ENCODE measurements at regions not wholly inside any gene's neighbourhood (a gene's known extent, or its start where the extent isn't known, plus 50 kb on each side); places are given as distances from the start of the nearest gene placed in this dataset.

GRCh38 chr7:97401398-97401797, 283.9 kb downstream of the SDHAF3 start:
- TF ChIP-seq CTCF (IDR thresholded peaks at IDR 0.05) (no peak), POLR2A (IDR thresholded peaks at IDR 0.05) (no peak)

Measured in sigmoid colon (tissue), 3 donors.